IPS-18c (cell line): ENCODE measurements at regions not wholly inside any gene's neighbourhood (a gene's known extent, or its start where the extent isn't known, plus 50 kb on each side); places are given as distances from the start of the nearest gene placed in this dataset.
"Not testable (repeated sequence)": the region's sequence is repeated elsewhere in the genome, so short reads cannot be mapped to it uniquely, and the experiment has no call there.

Experiments used
- H3K4me3 ChIP-seq: 2 replicates; pipeline ENCODE4 v1.7.0; 2013; ENCODE audit warnings: low read depth, mild to moderate bottlenecking, low read length, moderate library complexity; ENCODE audit not compliant: insufficient read depth
- H3K9me3 ChIP-seq: one replicate; pipeline ENCODE4 v1.6.1; 2013; ENCODE audit warnings: mild to moderate bottlenecking, low read length, moderate library complexity; ENCODE audit not compliant: control insufficient read depth, insufficient read depth

- no peaks in the 10 kb centered on the region for H3K9me3 ChIP-seq
- H3K4me3 ChIP-seq, result no peak overlapping the region
Observed at GRCh38 chr2:14475994-14476393, 156.5 kb upstream of the LRATD1 start.

DNA sequence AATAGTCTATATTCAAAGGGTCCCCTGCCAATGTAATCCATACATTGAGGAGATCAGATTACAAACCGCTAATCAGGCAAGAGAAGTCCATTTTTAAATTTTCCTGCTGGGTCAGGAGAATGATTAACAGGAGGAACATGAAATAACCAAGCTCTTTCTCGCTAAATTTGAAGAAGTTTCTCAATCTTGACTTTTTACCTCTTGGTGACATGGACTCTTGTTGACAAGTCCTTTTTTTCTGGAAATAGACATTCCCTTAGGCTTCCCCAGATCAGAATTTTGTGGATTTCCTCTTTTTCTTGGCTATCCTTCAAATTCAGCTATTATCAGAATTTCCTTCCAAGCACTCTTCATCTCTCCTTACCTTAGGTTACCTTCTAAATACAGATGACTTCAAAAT, 153.0 kb upstream of the LRATD1 start:
- H3K4me3 ChIP-seq, result no peak overlapping the region
- no peaks in the 10 kb centered on the region for H3K9me3 ChIP-seq

- no peaks in the 10 kb centered on the region for H3K9me3 ChIP-seq
- H3K4me3 ChIP-seq, result no peak overlapping the region
Observed at GRCh38 chr2:14480120-14480519, 152.4 kb upstream of the LRATD1 start.

GRCh38 chr2:14480906-14481305, 151.6 kb upstream of the LRATD1 start:
- no peak overlapping the region for H3K4me3 ChIP-seq
- no peaks in the 10 kb centered on the region for H3K9me3 ChIP-seq

GRCh38 chr2:14492920-14493503, 139.5 kb upstream of the LRATD1 start:
- Histone ChIP-seq H3K4me3 (no peak overlapping the region), H3K9me3 (no peaks in the 10 kb centered on the region)

- no peak overlapping the region for H3K4me3 ChIP-seq
- H3K9me3 ChIP-seq, result no peaks in the 10 kb centered on the region
Observed at GRCh38 chr2:14494759-14495158, 137.8 kb upstream of the LRATD1 start.

GRCh38 chr2:14501061-14501460, 131.5 kb upstream of the LRATD1 start:
- H3K9me3 ChIP-seq, result no peaks in the 10 kb centered on the region
- no peak overlapping the region for H3K4me3 ChIP-seq

DNA sequence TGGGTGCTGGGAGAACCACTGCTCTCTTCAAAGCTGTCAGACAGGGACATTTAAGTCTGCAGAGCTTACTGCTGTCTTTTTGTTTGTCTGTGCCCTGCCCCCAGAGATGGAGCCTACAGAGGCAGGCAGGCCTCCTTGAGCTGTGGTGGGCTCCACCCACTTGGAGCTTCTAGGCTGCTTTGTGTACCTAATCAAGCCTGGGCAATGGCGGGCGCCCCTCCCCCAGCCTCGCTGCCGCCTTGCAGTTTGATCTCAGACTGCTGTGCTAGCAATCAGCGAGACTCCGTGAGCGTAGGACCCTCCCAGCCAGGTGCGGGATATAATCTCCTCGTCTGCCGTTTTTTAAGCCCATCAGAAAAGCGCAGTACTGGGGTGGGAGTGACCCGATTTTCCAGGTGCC, 125.6 kb upstream of the LRATD1 start:
- not testable (repeated sequence) for H3K4me3 ChIP-seq, H3K9me3 ChIP-seq

DNA sequence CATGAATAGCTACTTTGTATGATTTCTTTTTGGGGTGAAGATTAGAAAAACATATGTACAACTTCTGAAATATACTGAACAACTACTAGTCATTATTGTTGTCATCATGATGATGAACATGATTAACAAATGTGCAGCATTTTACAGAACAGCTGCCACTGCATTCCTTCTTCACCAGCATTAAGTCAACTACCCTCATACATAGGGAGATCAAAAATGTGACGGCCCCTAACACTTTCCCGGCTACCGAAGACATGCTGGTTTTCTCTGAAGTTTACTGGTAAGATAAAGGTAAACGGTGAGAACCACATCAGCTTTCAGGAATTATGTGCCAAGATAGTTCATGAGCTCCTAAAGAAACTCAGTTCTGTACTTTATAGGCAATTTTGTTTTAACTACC, 121.0 kb upstream of the LRATD1 start:
- peaks cover 7% of the 10 kb centered on the region for H3K9me3 ChIP-seq
- no peak overlapping the region for H3K4me3 ChIP-seq

DNA sequence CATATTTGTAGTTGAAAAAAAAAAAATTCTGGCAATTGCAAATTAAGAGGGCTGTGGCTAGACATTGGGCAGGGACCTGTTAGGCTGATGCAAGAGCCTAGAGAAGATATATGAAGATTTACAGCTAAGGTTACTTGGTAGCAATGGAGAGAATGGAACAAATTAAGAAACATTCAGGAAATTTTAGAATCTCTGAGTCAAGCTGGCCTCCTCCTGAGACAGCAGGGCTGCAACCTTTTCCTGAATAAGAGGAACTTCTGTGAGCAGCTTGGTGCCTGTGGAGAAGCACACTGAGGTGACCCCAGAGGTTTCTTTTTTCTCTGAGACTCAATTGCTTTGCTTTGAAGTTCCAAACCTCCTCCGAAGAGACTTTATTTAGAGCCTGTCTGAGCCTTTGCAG, 118.6 kb upstream of the LRATD1 start:
- Histone ChIP-seq H3K9me3 (peaks cover 2% of the 10 kb centered on the region), H3K4me3 (no peak overlapping the region)

GRCh38 chr2:14516844-14517243, 115.7 kb upstream of the LRATD1 start:
- H3K9me3 ChIP-seq, result peaks cover 2% of the 10 kb centered on the region
- H3K4me3 ChIP-seq, result no peak overlapping the region

DNA sequence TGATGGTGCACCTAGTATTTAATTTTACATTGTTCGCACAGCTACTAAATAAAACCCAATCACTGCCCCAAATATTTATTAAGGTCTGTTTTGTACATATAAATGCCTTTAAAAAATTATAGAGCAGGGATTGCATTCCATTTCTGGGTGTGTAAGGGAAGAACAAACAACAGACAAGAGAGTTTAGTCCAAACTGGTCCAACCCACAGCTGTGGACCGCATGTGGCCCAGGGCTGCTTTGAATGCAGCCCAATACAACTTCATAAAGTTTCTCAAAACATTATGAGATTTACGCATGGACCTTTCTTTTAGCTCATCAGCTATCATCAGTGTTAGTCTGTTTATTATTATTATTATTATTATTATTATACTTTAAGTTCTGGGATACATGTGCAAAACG, 114.8 kb upstream of the LRATD1 start:
- Histone ChIP-seq H3K4me3 (no peak overlapping the region), H3K9me3 (peaks cover 1% of the 10 kb centered on the region)

GRCh38 chr2:14520385-14520945, 112.1 kb upstream of the LRATD1 start:
- Histone ChIP-seq H3K9me3 (no peaks in the 10 kb centered on the region), H3K4me3 (no peak overlapping the region)

DNA sequence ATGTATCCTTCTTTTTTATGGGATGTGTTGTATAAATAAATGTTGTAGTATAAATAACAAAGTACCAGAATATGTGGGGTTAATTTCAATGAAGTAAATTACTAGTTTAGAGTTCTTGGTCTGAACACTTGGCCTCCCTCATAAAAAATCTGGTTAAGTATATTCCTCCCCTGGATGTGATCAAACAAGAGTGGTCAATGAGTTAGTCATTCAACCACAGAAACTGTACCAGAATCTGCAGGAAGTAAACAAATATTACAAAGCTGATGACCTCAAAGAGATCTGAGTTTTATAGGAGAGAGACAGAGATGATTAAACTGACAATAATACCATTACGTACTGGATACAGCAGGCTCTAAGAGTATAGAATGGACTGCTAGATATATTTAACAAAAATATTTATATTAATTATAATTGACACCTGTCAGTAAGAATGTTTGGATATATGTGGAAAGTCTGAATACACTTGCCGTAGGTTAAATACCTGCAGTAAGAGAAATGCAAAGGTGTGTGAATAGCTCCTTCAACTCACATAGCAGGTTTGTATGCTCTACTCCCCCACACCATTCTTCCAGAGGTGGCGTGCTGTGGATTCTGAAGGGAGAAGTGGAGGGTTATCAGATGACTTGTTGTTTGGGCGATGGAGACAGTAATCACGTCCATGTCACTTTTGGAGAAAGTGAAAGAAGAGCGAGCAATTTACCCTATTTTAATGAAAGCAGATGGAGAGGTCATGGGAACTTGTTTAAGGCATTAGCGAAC, 108.3 kb upstream of the LRATD1 start:
- no peak overlapping the region for H3K4me3 ChIP-seq
- no peaks in the 10 kb centered on the region for H3K9me3 ChIP-seq

DNA sequence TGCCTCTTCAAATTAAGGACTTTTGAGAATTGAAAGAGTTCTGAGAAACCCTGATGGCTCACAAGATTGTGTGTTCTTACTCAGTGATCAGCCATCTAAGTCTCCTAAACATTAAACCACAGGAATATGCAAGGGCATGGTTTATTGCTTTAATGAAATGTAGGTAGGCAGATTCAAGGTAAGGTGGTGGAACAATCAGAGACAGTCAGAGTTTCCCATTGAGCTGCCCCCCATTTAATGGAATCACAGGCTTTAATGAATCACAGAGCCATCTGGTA, 107.8 kb upstream of the LRATD1 start:
- no peak overlapping the region for H3K4me3 ChIP-seq
- H3K9me3 ChIP-seq, result no peaks in the 10 kb centered on the region

GRCh38 chr2:14530506-14530905, 102.0 kb upstream of the LRATD1 start:
- H3K9me3 ChIP-seq, result no peaks in the 10 kb centered on the region
- H3K4me3 ChIP-seq, result no peak overlapping the region

- H3K4me3 ChIP-seq, result no peak overlapping the region
- H3K9me3 ChIP-seq, result no peaks in the 10 kb centered on the region
Observed at GRCh38 chr2:14533131-14533757, 99.3 kb upstream of the LRATD1 start.

DNA sequence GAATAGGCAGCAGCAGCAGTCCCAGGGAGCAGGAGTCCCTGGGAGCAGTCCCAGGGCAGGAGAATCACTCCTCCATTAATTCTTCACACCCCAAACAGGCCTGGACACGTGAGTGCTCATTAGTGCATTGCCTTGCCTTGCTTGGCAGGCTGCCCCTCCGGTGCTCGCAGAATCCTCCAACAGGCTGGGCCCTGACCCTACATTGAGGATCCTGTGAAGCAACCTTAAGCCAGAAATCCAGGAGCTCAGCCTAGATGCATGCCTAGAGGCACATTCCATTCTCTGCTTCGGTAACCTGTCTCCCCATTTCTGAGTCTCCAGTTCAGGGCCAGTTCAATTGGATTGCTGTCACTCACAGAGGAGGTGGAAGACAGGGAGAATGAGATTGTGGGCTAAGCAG, 97.4 kb upstream of the LRATD1 start:
- Histone ChIP-seq H3K9me3 (no peaks in the 10 kb centered on the region), H3K4me3 (no peak overlapping the region)
